H1 (cell line): ENCODE measurements at regions not wholly inside any gene's neighbourhood (a gene's known extent, or its start where the extent isn't known, plus 50 kb on each side); places are given as distances from the start of the nearest gene placed in this dataset.
A peak's percentile ranks its signal among the peaks of the same experiment; 100 is the strongest.

Experiments
- CTCF ChIA-PET: fragments of 300-600 bp; sonication (Branson Sonifier 250); formaldehyde crosslinking; loops from one replicate; lab custom pipeline; 2021; ENCODE audit not compliant: partially characterized antibody; lab: Charles Lee
- POLR2A ChIA-PET: fragments of 300-600 bp; sonication (Branson Sonifier 250); formaldehyde crosslinking; loops from one replicate; lab custom pipeline; 2021; ENCODE audit warnings: inconsistent platforms; ENCODE audit not compliant: partially characterized antibody; lab: Charles Lee
- DNase-seq, 2 experiments: peaks; one replicate each; pipeline versions ENCODE4 v3.0.0 to v3.0.0-alpha.2; 2010 to 2022; ENCODE audit warnings: low spot score in 2 of 2, low read depth in 1 of 2, mixed read lengths in 1 of 2
- FAIRE-seq: peaks from 2 replicates; lab custom pipeline; 2011; peaks lifted over from hg19 to GRCh38; lab: Jason Lieb, UNC
- H2AFZ ChIP-seq: 2 replicates; pipeline ENCODE4 v1.8.1; 2012; ENCODE audit warnings: low read length, inconsistent platforms
- H2AK5ac ChIP-seq: 2 replicates; pipeline ENCODE4 v1.6.1; 2013; ENCODE audit warnings: low read depth, low read length
- H2BK120ac ChIP-seq: replicated peaks from 2 replicates; pipeline ENCODE3; 2013; ENCODE audit warnings: low read depth, low read length, inconsistent platforms
- H2BK12ac ChIP-seq: 2 replicates; pipeline ENCODE4 v1.6.1; 2013; ENCODE audit warnings: low read depth, low read length
- H2BK15ac ChIP-seq: 2 replicates; pipeline ENCODE4 v1.6.1; 2013; ENCODE audit warnings: low read length
- H2BK20ac ChIP-seq: 2 replicates; pipeline ENCODE4 v1.6.1; 2013; ENCODE audit warnings: low read length
- H2BK5ac ChIP-seq: 2 replicates; pipeline ENCODE4 v1.6.1; 2013; ENCODE audit warnings: low read depth, low read length
- H3K14ac ChIP-seq: 2 replicates; pipeline ENCODE4 v1.6.1; 2013; ENCODE audit warnings: inconsistent platforms; ENCODE audit not compliant: insufficient read length
- H3K18ac ChIP-seq: 2 replicates; pipeline ENCODE4 v1.6.1; 2013; ENCODE audit warnings: low read length; ENCODE audit errors: extremely low read depth
- H3K23ac ChIP-seq: 2 replicates; pipeline ENCODE4 v1.6.1; 2013; ENCODE audit warnings: inconsistent platforms; ENCODE audit not compliant: insufficient read length
- H3K23me2 ChIP-seq: 2 replicates; pipeline ENCODE4 v1.6.1; 2013; ENCODE audit warnings: low read depth, low read length
- H3K27ac ChIP-seq: 2 replicates; pipeline ENCODE4 v1.6.1; 2011; ENCODE audit warnings: low read depth, low read length, inconsistent platforms
- H3K27me3 ChIP-seq, 4 experiments: replicated peaks in 1 of 4; 1 replicate in 1 of 4; 2 replicates in 3 of 4; pipeline versions ENCODE4 v1.6.1 to v1.8.1; 2011 to 2013; ENCODE audit warnings: low read length in 3 of 4, mild to moderate bottlenecking in 3 of 4, inconsistent platforms in 2 of 4, mixed read lengths in 2 of 4, moderate library complexity in 1 of 4; ENCODE audit not compliant: control insufficient read depth in 3 of 4, insufficient read depth in 3 of 4; ENCODE audit errors: extremely low read depth in 1 of 4
- H3K36me3 ChIP-seq, 4 experiments: 2 replicates each; pipeline versions ENCODE4 v1.6.1 to v1.8.1; 2011 to 2013; ENCODE audit warnings: mild to moderate bottlenecking in 4 of 4, low read length in 3 of 4, moderate library complexity in 2 of 4, control low read depth in 1 of 4, inconsistent platforms in 1 of 4; ENCODE audit not compliant: insufficient read depth in 4 of 4, control insufficient read depth in 2 of 4
- H3K4ac ChIP-seq: replicated peaks from 2 replicates; pipeline ENCODE3; 2013; ENCODE audit warnings: low read length, low read depth, mixed read lengths, inconsistent platforms; ENCODE audit not compliant: insufficient read length
- H3K4me1 ChIP-seq, 4 experiments: replicated peaks in 1 of 4; 1 replicate in 1 of 4; 2 replicates in 3 of 4; pipeline versions ENCODE4 v1.6.1 to v1.8.1; 2011 to 2013; ENCODE audit warnings: low read length in 3 of 4, inconsistent platforms in 2 of 4, mixed read lengths in 1 of 4; ENCODE audit not compliant: insufficient read depth in 4 of 4, control insufficient read depth in 3 of 4
- H3K4me2 ChIP-seq, 2 experiments: 2 replicates each; pipeline versions ENCODE4 v1.6.1 to v1.8.1; 2011 to 2013; ENCODE audit warnings: low read depth in 2 of 2, low read length in 2 of 2, control low read depth in 1 of 2, inconsistent platforms in 1 of 2, mild to moderate bottlenecking in 1 of 2; ENCODE audit not compliant: insufficient read depth in 1 of 2
- H3K4me3 ChIP-seq, 4 experiments: fragments of 200-600, 300-600 bp in 1 of 4; sonication (generic), shearing (Covaris generic), sonication (Bioruptor Twin) in 1 of 4; 2 replicates each; pipeline versions ENCODE4 v1.5.1 to v1.8.1; 2011 to 2016; ENCODE audit warnings: low read length in 4 of 4, low read depth in 3 of 4, control low read depth in 2 of 4, inconsistent platforms in 2 of 4, mild to moderate bottlenecking in 2 of 4, mixed read lengths in 1 of 4, moderate library complexity in 1 of 4; ENCODE audit not compliant: insufficient read depth in 2 of 4; ENCODE audit errors: extremely low read depth in 1 of 4
- H3K56ac ChIP-seq: replicated peaks from 2 replicates; pipeline ENCODE3; 2013; ENCODE audit warnings: low read depth, mild to moderate bottlenecking, mixed read lengths, low read length, inconsistent platforms; ENCODE audit not compliant: insufficient read length
- H3K79me1 ChIP-seq: 2 replicates; pipeline ENCODE4 v1.6.1; 2013; ENCODE audit warnings: low read depth, low read length, control low read depth
- H3K79me2 ChIP-seq, 2 experiments: 2 replicates each; pipeline versions ENCODE4 v1.6.1 to v1.8.1; 2012 to 2013; ENCODE audit warnings: low read length in 2 of 2, mild to moderate bottlenecking in 2 of 2, inconsistent platforms in 1 of 2; ENCODE audit not compliant: insufficient read depth in 2 of 2, control insufficient read depth in 1 of 2
- H3K9ac ChIP-seq, 4 experiments: replicated peaks in 1 of 4; 1 replicate in 1 of 4; 2 replicates in 3 of 4; pipeline versions ENCODE4 v1.6.1 to v1.8.1; 2011 to 2013; ENCODE audit warnings: low read depth in 3 of 4, low read length in 3 of 4, control low read depth in 2 of 4, mild to moderate bottlenecking in 2 of 4, moderate library complexity in 2 of 4, inconsistent platforms in 1 of 4; ENCODE audit errors: extremely low read depth in 1 of 4
- H3K9me3 ChIP-seq, 2 experiments: 2 replicates each; pipeline versions ENCODE4 v1.6.1 to v1.8.1; 2012 to 2013; ENCODE audit warnings: mild to moderate bottlenecking in 2 of 2, moderate library complexity in 2 of 2, control low read depth in 1 of 2, inconsistent platforms in 1 of 2, low read depth in 1 of 2, low read length in 1 of 2, mixed read lengths in 1 of 2; ENCODE audit not compliant: insufficient read depth in 2 of 2
- H4K20me1 ChIP-seq, 2 experiments: replicated peaks in 1 of 2; 2 replicates each; pipeline versions ENCODE3 to v1.8.1; 2011 to 2013; ENCODE audit warnings: inconsistent platforms in 2 of 2, low read length in 2 of 2, mild to moderate bottlenecking in 1 of 2; ENCODE audit not compliant: insufficient read depth in 2 of 2, control insufficient read depth in 1 of 2
- H4K5ac ChIP-seq: 2 replicates; pipeline ENCODE4 v1.6.1; 2013; ENCODE audit warnings: low read length, low read depth, mixed read lengths, inconsistent platforms; ENCODE audit not compliant: insufficient read length
- H4K8ac ChIP-seq: 2 replicates; pipeline ENCODE4 v1.8.0; 2013; ENCODE audit warnings: mild to moderate bottlenecking, moderate library complexity, low read length, inconsistent platforms; ENCODE audit not compliant: insufficient read depth; ENCODE audit errors: extremely low read depth
- H4K91ac ChIP-seq: replicated peaks from 2 replicates; pipeline ENCODE3; 2013; ENCODE audit warnings: low read length, mixed read lengths, inconsistent platforms; ENCODE audit not compliant: insufficient read length
- CTCF ChIP-seq, 3 experiments: IDR thresholded peaks; 1 replicate in 2 of 3; 2 replicates in 1 of 3; pipeline versions ENCODE4 v1.5.1 to v1.6.1; 2011; ENCODE audit warnings: low read length in 3 of 3, mild to moderate bottlenecking in 3 of 3, inconsistent platforms in 2 of 3, low read depth in 1 of 3, moderate library complexity in 1 of 3; ENCODE audit not compliant: insufficient read depth in 1 of 3; ENCODE audit errors: control extremely low read depth in 1 of 3
- FOSL1 ChIP-seq: IDR thresholded peaks from 2 replicates; pipeline ENCODE4 v1.6.1; 2011; ENCODE audit warnings: mild to moderate bottlenecking, low read depth, low read length, moderate library complexity; ENCODE audit not compliant: insufficient read depth
- WGBS, 2 experiments: shearing (Covaris generic) in 1 of 2; methylation state at CpG; one replicate each; pipeline versions ENCODE4 v1.1.6 to v1.1.7; 2013 to 2015; ENCODE audit warnings: low lambda C conversion rate in 2 of 2, mixed read lengths in 2 of 2, inconsistent platforms in 1 of 2, low coverage in 1 of 2, missing lambda C conversion rate in 1 of 2; ENCODE audit not compliant: insufficient replicate concordance in 2 of 2, insufficient coverage in 1 of 2, insufficient read length in 1 of 2; ENCODE audit errors: extremely low coverage in 1 of 2, missing lambda C conversion rate in 1 of 2; 5-methylcytosine and 5-hydroxymethylcytosine counted together

- peaks cover 0 to 6% (median 1%) of the 10 kb centered on the region in 4 experiments; a peak in 2 of 7 replicates for H3K4me1 ChIP-seq
- H4K20me1 ChIP-seq, result peaks cover 3 to 21% of the 10 kb centered on the region in 2 experiments
- no peaks in the 10 kb centered on the region for H3K36me3 ChIP-seq
- ChIA-PET POLR2A (interaction anchor here (0.6 kb wide), 1 partner anchor 1752 kb away, joined by 4 read pairs; no protein-coding TSS in a partner anchor), CTCF (interaction anchor here (1.0 to 1.8 kb wide), 4 partner anchors 9 to 19 kb away, joined by 3 to 5 read pairs (median 4); no protein-coding TSS in a partner anchor)
- no peak for DNase-seq
- no peak overlapping the region for H3K18ac ChIP-seq
- H3K9ac ChIP-seq, result no peak overlapping the region; a peak in 1 of 7 replicates
- H2BK15ac ChIP-seq, result no peak overlapping the region
- no peak overlapping the region for H3K4ac ChIP-seq
- 89% methylated on average over 24 of the region's 35 CpGs; no CpG with 5 or more reads in 1 of the 2 experiments for WGBS, 2 experiments
- H2AFZ ChIP-seq, result no peak overlapping the region
- H3K9me3 ChIP-seq, result no peaks in the 10 kb centered on the region
- no peak overlapping the region for H2BK20ac ChIP-seq
- H4K8ac ChIP-seq, result peak overlapping the region; percentile 18
- H3K23ac ChIP-seq, result no peak overlapping the region
- no peak overlapping the region for H2BK12ac ChIP-seq
- H3K4me3 ChIP-seq, result no peak overlapping the region
- no peaks in the 10 kb centered on the region for H3K27me3 ChIP-seq
- H3K27ac ChIP-seq, result no peak overlapping the region
- peaks cover 8% of the 10 kb centered on the region for H3K79me1 ChIP-seq
- no peak overlapping the region for H4K5ac ChIP-seq
- H3K79me2 ChIP-seq, result peaks cover 0 to 9% of the 10 kb centered on the region in 2 experiments; a peak in 2 of 4 replicates
- no peak overlapping the region for H3K14ac ChIP-seq
- H3K23me2 ChIP-seq, result no peaks in the 10 kb centered on the region
- no peak overlapping the region for H2BK120ac ChIP-seq
- no peak overlapping the region for H3K56ac ChIP-seq
- no peak overlapping the region for H2BK5ac ChIP-seq
- TF ChIP-seq FOSL1, result no peak
- peak; percentile 23 to 35 (median 27); a peak in 3 of 4 replicates for TF ChIP-seq CTCF (IDR thresholded peaks at IDR 0.05; ENCODE audit: control extremely low read depth in 1 of 3, insufficient read depth in 1 of 3, low read depth in 1 of 3, low read length in 3 of 3)
- TF ChIP-seq, all 59 proteins: peak for 1
- Histone ChIP-seq H4K91ac (no peak overlapping the region), H2AK5ac (no peak overlapping the region), H3K4me2 (no peak overlapping the region)
- FAIRE-seq, result no peak
These were observed 1310.3 kb downstream of the BRD1 start for GRCh38 chr22:48517039-48518030.
